SK-N-SH treated with all-trans-retinoic acid at 6 μM for 48 hours (cell line): ENCODE measurements at regions not wholly inside any gene's neighbourhood (a gene's known extent, or its start where the extent isn't known, plus 50 kb on each side); places are given as distances from the start of the nearest gene placed in this dataset.
A peak's percentile ranks its signal among the peaks of the same experiment; 100 is the strongest.
"Not testable (repeated sequence)": the region's sequence is repeated elsewhere in the genome, so short reads cannot be mapped to it uniquely, and the experiment has no call there.

Source experiments
- ATAC-seq: fragments of 200-7000 bp; cut with Tn5 transposase; 3 replicates; pipeline ENCODE4 v1.9.1; 2020; ENCODE audit warnings: mild to moderate bottlenecking, moderate library complexity
- ARNTL ChIP-seq: fragments of 450-650 bp; formaldehyde crosslinking; IDR thresholded peaks from 2 replicates; pipeline ENCODE4 v1.5.0; 2020; ENCODE audit warnings: low read depth, mild to moderate bottlenecking, moderate library complexity, borderline replicate concordance
- BACH2 ChIP-seq: fragments of 250-450 bp; sonication (Bioruptor Pico); IDR thresholded peaks from 2 replicates; pipeline ENCODE4 v1.9.0; 2021; ENCODE audit warnings: mild to moderate bottlenecking, borderline replicate concordance
- CSDC2 ChIP-seq: fragments of 250-450 bp; sonication (Bioruptor Pico); IDR thresholded peaks from 2 replicates; pipeline ENCODE4 v1.5.0; 2020; ENCODE audit warnings: mild to moderate bottlenecking, moderate library complexity
- GLIS3 ChIP-seq: fragments of 250-450 bp; sonication (Bioruptor Pico); IDR thresholded peaks from 2 replicates; pipeline ENCODE4 v1.5.0; 2020; ENCODE audit warnings: mild to moderate bottlenecking, moderate library complexity
- ISL1 ChIP-seq: fragments of 250-450 bp; sonication (Bioruptor Pico); IDR thresholded peaks from 2 replicates; pipeline ENCODE4 v2.1.2; 2022; ENCODE audit warnings: mild to moderate bottlenecking, moderate library complexity
- OSR1 ChIP-seq: fragments of 250-450 bp; sonication (Bioruptor Pico); IDR thresholded peaks from 2 replicates; pipeline ENCODE4 v1.8.0; 2022; ENCODE audit warnings: moderate library complexity, mild to moderate bottlenecking, inconsistent platforms
- RARB ChIP-seq: fragments of 250-450 bp; sonication (Bioruptor Pico); IDR thresholded peaks from 2 replicates; pipeline ENCODE4 v1.8.0; 2021; ENCODE audit warnings: mild to moderate bottlenecking, moderate library complexity
- SNAI2 ChIP-seq: fragments of 250-450 bp; sonication (Bioruptor Pico); IDR thresholded peaks from 2 replicates; pipeline ENCODE4 v1.5.0; 2020; ENCODE audit warnings: mild to moderate bottlenecking, moderate library complexity
- TCF4 ChIP-seq: fragments of 250-450 bp; sonication (Bioruptor Pico); IDR thresholded peaks from 2 replicates; pipeline ENCODE4 v1.8.0; 2021; ENCODE audit warnings: mild to moderate bottlenecking, moderate library complexity, borderline replicate concordance
- TOX ChIP-seq: fragments of 250-450 bp; sonication (Bioruptor Pico); IDR thresholded peaks from 2 replicates; pipeline ENCODE4 v1.8.0; 2021; ENCODE audit warnings: mild to moderate bottlenecking, moderate library complexity, borderline replicate concordance
- ZC3H10 ChIP-seq: fragments of 250-450 bp; sonication (Bioruptor Pico); IDR thresholded peaks from 2 replicates; pipeline ENCODE4 v1.5.1; 2021; ENCODE audit warnings: mild to moderate bottlenecking, moderate library complexity
- ZFP3 ChIP-seq: fragments of 250-450 bp; sonication (Bioruptor Pico); IDR thresholded peaks from 2 replicates; pipeline ENCODE4 v1.5.0; 2020; ENCODE audit warnings: mild to moderate bottlenecking, moderate library complexity
- ZFP30 ChIP-seq: fragments of 450-650 bp; formaldehyde crosslinking; IDR thresholded peaks from 2 replicates; pipeline ENCODE4 v1.5.0; 2022; ENCODE audit warnings: mild to moderate bottlenecking, moderate library complexity
- ZNF565 ChIP-seq: fragments of 450-650 bp; formaldehyde crosslinking; conservative IDR thresholded peaks from 2 replicates; pipeline ENCODE4 v1.5.0; 2020; ENCODE audit warnings: low read depth, mild to moderate bottlenecking, moderate library complexity
- ZNF70 ChIP-seq: fragments of 450-650 bp; formaldehyde crosslinking; IDR thresholded peaks from 2 replicates; pipeline ENCODE4 v1.5.0; 2020; ENCODE audit warnings: mild to moderate bottlenecking, moderate library complexity
- TF ChIP-seq, protein P1 (sequence below): fragments of 250-450 bp; sonication (Bioruptor Pico); IDR thresholded peaks from 2 replicates; pipeline ENCODE4 v1.5.0; 2020; ENCODE audit warnings: mild to moderate bottlenecking, moderate library complexity
- TF ChIP-seq, protein P2 (sequence below): fragments of 250-450 bp; sonication (Bioruptor Pico); IDR thresholded peaks from 2 replicates; pipeline ENCODE4 v1.8.0; 2021; ENCODE audit warnings: low read depth, mild to moderate bottlenecking, moderate library complexity, borderline replicate concordance
- TF ChIP-seq, protein P3 (sequence below): fragments of 250-450 bp; sonication (Bioruptor Pico); IDR thresholded peaks from 2 replicates; pipeline ENCODE4 v1.5.1; 2021; ENCODE audit warnings: mild to moderate bottlenecking, moderate library complexity
- TF ChIP-seq, protein P4 (sequence below): fragments of 250-450 bp; sonication (Bioruptor Pico); IDR thresholded peaks from 2 replicates; pipeline ENCODE4 v1.8.0; 2020; ENCODE audit warnings: mild to moderate bottlenecking, moderate library complexity, borderline replicate concordance

DNA sequence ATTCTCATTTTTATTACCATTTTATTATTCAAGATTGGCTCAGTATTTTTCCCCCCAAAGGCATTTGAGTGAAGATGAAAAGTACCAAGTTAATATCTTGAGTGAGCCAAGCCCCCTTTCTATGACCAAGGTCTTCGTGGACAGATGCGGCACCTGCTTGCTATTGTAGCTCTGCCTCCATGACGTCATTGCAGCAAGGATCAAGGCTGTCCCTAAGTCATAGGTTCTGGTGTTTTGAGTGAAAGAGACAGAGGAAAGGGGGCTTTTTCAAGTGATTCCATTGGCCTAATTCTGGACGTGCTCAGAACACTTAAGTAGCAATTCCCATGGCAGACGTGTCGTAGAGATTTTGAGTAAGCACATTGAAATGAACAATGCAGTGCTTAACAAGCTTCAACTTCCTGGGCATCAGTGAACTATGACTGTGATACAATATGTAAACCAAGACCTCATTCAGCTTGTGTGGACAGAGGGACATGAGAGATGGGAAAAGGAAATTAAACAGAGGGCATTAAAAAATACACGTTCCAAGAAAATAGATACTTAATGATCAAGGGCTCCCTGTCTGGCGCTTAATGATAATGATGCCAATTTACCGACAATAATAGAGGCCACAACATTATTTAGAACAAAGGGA lies 248.7 kb upstream of the NPVF start:
- ATAC-seq = no peak
- TF ChIP-seq, protein P1, sequence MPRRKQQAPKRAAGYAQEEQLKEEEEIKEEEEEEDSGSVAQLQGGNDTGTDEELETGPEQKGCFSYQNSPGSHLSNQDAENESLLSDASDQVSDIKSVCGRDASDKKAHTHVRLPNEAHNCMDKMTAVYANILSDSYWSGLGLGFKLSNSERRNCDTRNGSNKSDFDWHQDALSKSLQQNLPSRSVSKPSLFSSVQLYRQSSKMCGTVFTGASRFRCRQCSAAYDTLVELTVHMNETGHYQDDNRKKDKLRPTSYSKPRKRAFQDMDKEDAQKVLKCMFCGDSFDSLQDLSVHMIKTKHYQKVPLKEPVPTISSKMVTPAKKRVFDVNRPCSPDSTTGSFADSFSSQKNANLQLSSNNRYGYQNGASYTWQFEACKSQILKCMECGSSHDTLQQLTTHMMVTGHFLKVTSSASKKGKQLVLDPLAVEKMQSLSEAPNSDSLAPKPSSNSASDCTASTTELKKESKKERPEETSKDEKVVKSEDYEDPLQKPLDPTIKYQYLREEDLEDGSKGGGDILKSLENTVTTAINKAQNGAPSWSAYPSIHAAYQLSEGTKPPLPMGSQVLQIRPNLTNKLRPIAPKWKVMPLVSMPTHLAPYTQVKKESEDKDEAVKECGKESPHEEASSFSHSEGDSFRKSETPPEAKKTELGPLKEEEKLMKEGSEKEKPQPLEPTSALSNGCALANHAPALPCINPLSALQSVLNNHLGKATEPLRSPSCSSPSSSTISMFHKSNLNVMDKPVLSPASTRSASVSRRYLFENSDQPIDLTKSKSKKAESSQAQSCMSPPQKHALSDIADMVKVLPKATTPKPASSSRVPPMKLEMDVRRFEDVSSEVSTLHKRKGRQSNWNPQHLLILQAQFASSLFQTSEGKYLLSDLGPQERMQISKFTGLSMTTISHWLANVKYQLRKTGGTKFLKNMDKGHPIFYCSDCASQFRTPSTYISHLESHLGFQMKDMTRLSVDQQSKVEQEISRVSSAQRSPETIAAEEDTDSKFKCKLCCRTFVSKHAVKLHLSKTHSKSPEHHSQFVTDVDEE (CRISPR knock-in tag) = no peak
- TF ChIP-seq ARNTL (CRISPR knock-in tag) (no peak), RARB (CRISPR knock-in tag) (no peak), ZFP3 (no peak), ZNF70 (CRISPR knock-in tag) (no peak), OSR1 (CRISPR knock-in tag) (no peak), ZFP30 (CRISPR knock-in tag) (no peak), TCF4 (no peak), SNAI2 (CRISPR knock-in tag) (no peak), BACH2 (CRISPR knock-in tag) (no peak), TOX (CRISPR knock-in tag) (no peak), GLIS3 (no peak)
- TF ChIP-seq, protein P2, sequence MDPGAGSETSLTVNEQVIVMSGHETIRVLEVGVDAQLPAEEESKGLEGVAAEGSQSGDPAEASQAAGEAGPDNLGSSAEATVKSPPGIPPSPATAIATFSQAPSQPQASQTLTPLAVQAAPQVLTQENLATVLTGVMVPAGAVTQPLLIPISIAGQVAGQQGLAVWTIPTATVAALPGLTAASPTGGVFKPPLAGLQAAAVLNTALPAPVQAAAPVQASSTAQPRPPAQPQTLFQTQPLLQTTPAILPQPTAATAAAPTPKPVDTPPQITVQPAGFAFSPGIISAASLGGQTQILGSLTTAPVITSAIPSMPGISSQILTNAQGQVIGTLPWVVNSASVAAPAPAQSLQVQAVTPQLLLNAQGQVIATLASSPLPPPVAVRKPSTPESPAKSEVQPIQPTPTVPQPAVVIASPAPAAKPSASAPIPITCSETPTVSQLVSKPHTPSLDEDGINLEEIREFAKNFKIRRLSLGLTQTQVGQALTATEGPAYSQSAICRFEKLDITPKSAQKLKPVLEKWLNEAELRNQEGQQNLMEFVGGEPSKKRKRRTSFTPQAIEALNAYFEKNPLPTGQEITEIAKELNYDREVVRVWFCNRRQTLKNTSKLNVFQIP (CRISPR knock-in tag) = no peak
- TF ChIP-seq, protein P3, sequence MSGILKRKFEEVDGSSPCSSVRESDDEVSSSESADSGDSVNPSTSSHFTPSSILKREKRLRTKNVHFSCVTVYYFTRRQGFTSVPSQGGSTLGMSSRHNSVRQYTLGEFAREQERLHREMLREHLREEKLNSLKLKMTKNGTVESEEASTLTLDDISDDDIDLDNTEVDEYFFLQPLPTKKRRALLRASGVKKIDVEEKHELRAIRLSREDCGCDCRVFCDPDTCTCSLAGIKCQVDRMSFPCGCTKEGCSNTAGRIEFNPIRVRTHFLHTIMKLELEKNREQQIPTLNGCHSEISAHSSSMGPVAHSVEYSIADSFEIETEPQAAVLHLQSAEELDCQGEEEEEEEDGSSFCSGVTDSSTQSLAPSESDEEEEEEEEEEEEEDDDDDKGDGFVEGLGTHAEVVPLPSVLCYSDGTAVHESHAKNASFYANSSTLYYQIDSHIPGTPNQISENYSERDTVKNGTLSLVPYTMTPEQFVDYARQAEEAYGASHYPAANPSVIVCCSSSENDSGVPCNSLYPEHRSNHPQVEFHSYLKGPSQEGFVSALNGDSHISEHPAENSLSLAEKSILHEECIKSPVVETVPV (CRISPR knock-in tag) = no peak

DNA sequence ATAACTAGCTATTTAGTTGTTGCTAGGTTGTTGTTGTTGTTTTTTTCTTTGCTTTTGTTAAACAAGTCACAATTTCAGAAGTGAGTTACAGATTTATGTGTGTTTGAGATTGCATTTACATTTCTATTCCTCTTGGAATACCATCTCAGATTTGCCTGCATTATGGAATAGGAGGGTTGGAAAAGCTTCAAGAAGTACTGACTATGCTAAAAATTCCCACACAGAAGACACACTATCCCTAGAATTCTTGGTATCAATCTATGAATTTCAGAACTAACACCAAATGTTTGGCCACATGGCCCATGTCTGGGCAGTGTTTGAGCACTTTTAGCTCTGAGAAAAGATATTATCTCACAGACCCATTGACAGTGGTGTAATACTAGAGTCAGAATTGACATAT lies 249.9 kb upstream of the NPVF start:
- 0 out of 2 replicates have a peak, but pooled peaks have one; percentile 25 for TF ChIP-seq TCF4

DNA sequence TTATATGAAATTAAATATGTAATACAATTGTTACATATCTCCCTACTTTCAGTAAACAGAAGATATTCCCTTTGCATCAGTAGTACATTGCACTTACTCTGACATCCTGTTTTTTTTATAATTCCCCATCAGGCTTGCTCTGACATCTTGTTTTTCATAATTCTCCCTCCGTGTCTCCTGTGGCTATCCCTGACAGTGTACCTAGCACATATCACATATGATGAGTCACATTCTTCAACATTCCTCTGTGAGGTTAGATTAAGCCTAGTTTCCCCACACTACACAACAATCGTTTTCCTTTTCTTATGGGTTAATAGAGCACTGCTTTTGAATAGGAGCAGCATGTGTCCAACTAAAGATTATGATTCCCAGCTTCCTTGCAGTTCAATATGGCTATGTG lies 250.6 kb upstream of the NPVF start:
- no peak for ATAC-seq
- TF ChIP-seq RARB (CRISPR knock-in tag) (no peak), ZFP3 (no peak), SNAI2 (CRISPR knock-in tag) (no peak), TOX (CRISPR knock-in tag) (no peak), BACH2 (CRISPR knock-in tag) (no peak), OSR1 (CRISPR knock-in tag) (no peak), ZNF565 (no peak)
- TF ChIP-seq, protein P1 (CRISPR knock-in tag) = no peak

More for the DNA sequence above, 249.9 kb upstream of the NPVF start:
- ATAC-seq = not testable (repeated sequence)

DNA sequence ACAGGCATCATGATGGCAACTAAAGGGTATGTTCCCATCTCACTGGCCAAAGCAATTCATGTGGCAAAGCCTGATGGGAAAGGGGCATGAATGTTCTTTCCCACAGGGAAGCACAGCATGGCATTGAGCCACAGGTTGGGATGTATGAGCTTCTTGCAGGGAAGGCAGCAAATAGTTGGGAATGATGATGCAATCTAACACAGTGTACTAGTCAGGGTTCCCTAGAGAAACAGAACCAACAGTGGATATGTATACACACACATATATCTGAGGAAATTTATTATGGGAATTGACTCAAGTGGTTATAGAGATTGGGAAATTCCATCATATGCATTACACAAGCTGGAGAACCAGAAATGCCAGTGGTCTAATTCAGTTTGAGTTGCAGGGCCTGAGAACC lies 253.6 kb upstream of the NPVF start:
- no peak for ATAC-seq
- TF ChIP-seq GLIS3 = no peak
- TF ChIP-seq SNAI2 (CRISPR knock-in tag) = no peak
- no peak for TF ChIP-seq CSDC2 (CRISPR knock-in tag)
- TF ChIP-seq, protein P4, sequence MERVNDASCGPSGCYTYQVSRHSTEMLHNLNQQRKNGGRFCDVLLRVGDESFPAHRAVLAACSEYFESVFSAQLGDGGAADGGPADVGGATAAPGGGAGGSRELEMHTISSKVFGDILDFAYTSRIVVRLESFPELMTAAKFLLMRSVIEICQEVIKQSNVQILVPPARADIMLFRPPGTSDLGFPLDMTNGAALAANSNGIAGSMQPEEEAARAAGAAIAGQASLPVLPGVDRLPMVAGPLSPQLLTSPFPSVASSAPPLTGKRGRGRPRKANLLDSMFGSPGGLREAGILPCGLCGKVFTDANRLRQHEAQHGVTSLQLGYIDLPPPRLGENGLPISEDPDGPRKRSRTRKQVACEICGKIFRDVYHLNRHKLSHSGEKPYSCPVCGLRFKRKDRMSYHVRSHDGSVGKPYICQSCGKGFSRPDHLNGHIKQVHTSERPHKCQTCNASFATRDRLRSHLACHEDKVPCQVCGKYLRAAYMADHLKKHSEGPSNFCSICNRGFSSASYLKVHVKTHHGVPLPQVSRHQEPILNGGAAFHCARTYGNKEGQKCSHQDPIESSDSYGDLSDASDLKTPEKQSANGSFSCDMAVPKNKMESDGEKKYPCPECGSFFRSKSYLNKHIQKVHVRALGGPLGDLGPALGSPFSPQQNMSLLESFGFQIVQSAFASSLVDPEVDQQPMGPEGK (CRISPR knock-in tag) = no peak
- no peak for TF ChIP-seq TOX (CRISPR knock-in tag)
- no peak for TF ChIP-seq RARB (CRISPR knock-in tag)
- TF ChIP-seq, protein P3 (CRISPR knock-in tag) = no peak
- TF ChIP-seq OSR1 (CRISPR knock-in tag) = no peak
- no peak for TF ChIP-seq ZC3H10 (CRISPR knock-in tag)
- TF ChIP-seq ZNF70 (CRISPR knock-in tag) = no peak
- TF ChIP-seq ZNF565 = no peak
- no peak for TF ChIP-seq ISL1 (CRISPR knock-in tag)
- TF ChIP-seq, protein P1 (CRISPR knock-in tag) = no peak
